ENCODE measurements at regions not wholly inside any gene's neighbourhood (a gene's known extent, or its start where the extent isn't known, plus 50 kb on each side); places are given as distances from the start of the nearest gene placed in this dataset.
"Not testable (repeated sequence)": the region's sequence is repeated elsewhere in the genome, so short reads cannot be mapped to it uniquely, and the experiment has no call there.

DNA sequence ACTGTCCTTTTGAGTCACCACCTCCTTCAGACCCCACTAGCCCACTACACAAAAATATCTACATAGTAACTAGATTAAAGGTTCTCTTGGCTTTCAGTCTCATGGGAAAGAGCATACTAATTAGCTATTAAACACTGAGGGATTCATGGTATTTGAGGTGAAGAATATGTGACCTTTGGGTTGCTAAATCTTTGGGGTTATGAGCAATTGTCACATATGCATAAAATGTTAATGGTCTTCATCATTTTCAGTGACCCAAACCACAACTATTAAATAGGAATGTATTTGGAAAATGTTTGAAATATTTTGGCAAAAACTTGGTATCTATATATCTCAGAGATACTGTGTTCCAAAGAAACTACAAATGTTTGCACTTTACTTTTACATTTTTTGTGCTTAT is 365.1 kb downstream of the MAGEB5 start:
- Histone ChIP-seq H3K36me3 (ENCODE audit: control insufficient read depth in 5 of 5, insufficient read depth in 5 of 5, low read length in 5 of 5) (no peaks in the 10 kb centered on the region), H3K4me1 (ENCODE audit: control insufficient read depth in 5 of 5, insufficient read depth in 5 of 5, low read length in 5 of 5) (peaks cover 0 to 5% (median 0%) of the 10 kb centered on the region in 5 donors), H3K9ac (ENCODE audit: low read length in 5 of 5) (no peak overlapping the region), H3K27me3 (ENCODE audit: control insufficient read depth in 5 of 5, insufficient read depth in 4 of 5, low read length in 5 of 5) (no peaks in the 10 kb centered on the region), H3K27ac (ENCODE audit: low read depth, low read length) (no peak overlapping the region), H3K4me3 (ENCODE audit: low read depth in 1 of 5, low read length in 5 of 5) (no peak overlapping the region), H3K9me3 (ENCODE audit: control insufficient read depth in 5 of 5, low read length in 5 of 5) (no peaks in the 10 kb centered on the region)

DNA sequence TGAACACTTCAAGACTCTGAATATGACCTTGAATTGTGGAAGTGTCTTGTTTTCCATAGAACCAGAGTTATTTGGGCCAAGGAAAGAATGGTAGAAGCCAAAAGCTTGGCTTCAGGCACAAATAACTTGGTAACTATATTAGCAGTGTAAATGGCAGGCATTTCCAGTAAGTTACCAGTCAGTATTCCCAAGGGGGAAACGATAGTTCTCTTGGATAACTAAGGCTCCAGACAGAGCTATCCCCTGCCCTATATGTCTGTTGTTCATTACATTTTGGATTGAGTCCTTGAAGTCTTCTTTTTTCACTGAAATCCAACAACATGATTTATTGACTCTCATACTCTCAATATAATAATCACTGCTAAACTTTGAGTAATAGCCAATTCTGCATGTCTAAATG is 364.1 kb downstream of the MAGEB5 start:
- Histone ChIP-seq H3K9me3 (ENCODE audit: control insufficient read depth in 5 of 5, low read length in 5 of 5) (no peaks in the 10 kb centered on the region), H3K36me3 (ENCODE audit: control insufficient read depth in 5 of 5, insufficient read depth in 5 of 5, low read length in 5 of 5) (no peaks in the 10 kb centered on the region), H3K27me3 (ENCODE audit: control insufficient read depth in 5 of 5, insufficient read depth in 4 of 5, low read length in 5 of 5) (no peaks in the 10 kb centered on the region), H3K4me1 (ENCODE audit: control insufficient read depth in 5 of 5, insufficient read depth in 5 of 5, low read length in 5 of 5) (no peaks in the 10 kb centered on the region), H3K9ac (ENCODE audit: low read length in 5 of 5) (no peak overlapping the region), H3K4me3 (ENCODE audit: low read depth in 1 of 5, low read length in 5 of 5) (no peak overlapping the region), H3K27ac (ENCODE audit: low read depth, low read length) (no peak overlapping the region)

DNA sequence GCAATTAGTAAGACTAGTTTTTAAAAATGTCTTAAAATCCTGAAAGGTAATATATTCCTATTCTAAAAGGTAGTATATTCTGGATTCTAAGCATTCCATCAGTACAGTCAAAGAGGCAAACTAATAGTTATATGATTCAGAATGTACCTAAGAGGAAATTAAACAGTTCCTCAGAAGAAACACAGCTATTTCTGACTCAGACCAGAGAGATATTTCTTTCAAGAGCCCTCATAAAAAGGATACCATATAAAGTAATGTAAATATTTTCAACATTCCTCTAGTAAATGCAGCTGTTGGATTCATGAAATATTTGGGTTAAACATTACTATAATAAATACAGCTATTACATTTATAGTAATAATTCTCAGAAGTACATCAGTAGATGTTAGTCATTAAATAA is 358.3 kb downstream of the MAGEB5 start:
- Histone ChIP-seq H3K9ac (ENCODE audit: low read length in 5 of 5) (no peak overlapping the region), H3K9me3 (ENCODE audit: control insufficient read depth in 5 of 5, low read length in 5 of 5) (no peaks in the 10 kb centered on the region), H3K36me3 (ENCODE audit: control insufficient read depth in 5 of 5, insufficient read depth in 5 of 5, low read length in 5 of 5) (no peaks in the 10 kb centered on the region), H3K27me3 (ENCODE audit: control insufficient read depth in 5 of 5, insufficient read depth in 4 of 5, low read length in 5 of 5) (no peaks in the 10 kb centered on the region), H3K27ac (ENCODE audit: low read depth, low read length) (no peak overlapping the region), H3K4me1 (ENCODE audit: control insufficient read depth in 5 of 5, insufficient read depth in 5 of 5, low read length in 5 of 5) (no peaks in the 10 kb centered on the region), H3K4me3 (ENCODE audit: low read depth in 1 of 5, low read length in 5 of 5) (no peak overlapping the region)

DNA sequence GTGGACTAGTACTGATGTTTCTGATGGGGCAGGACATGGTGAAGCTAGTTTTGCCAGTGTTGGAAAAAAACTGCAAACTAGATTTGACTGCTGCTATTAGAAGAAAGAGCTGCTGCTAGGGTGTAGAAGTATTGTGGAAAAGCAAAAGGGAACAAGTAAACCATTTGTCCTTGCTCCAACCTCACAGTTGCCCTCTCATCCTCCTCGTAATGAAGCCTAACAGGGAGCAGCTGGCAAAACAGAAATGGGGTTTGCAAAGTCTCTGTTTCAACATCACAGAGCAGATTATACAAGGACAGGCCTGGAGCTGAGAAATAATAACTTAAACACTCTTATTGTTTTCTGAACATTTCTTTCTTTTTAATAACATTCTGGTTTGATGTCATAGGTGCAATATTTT is 346.2 kb downstream of the MAGEB5 start:
- Histone ChIP-seq H3K36me3 (ENCODE audit: control insufficient read depth in 5 of 5, insufficient read depth in 5 of 5, low read length in 5 of 5) (no peaks in the 10 kb centered on the region), H3K9ac (ENCODE audit: low read length in 5 of 5) (no peak overlapping the region), H3K9me3 (ENCODE audit: control insufficient read depth in 5 of 5, low read length in 5 of 5) (peaks cover 0 to 4% (median 0%) of the 10 kb centered on the region in 5 donors), H3K4me1 (ENCODE audit: control insufficient read depth in 5 of 5, insufficient read depth in 5 of 5, low read length in 5 of 5) (no peaks in the 10 kb centered on the region), H3K27ac (ENCODE audit: low read depth, low read length) (no peak overlapping the region), H3K27me3 (ENCODE audit: control insufficient read depth in 5 of 5, insufficient read depth in 4 of 5, low read length in 5 of 5) (peaks cover 0 to 3% (median 0%) of the 10 kb centered on the region in 5 donors), H3K4me3 (ENCODE audit: low read depth in 1 of 5, low read length in 5 of 5) (no peak overlapping the region)

DNA sequence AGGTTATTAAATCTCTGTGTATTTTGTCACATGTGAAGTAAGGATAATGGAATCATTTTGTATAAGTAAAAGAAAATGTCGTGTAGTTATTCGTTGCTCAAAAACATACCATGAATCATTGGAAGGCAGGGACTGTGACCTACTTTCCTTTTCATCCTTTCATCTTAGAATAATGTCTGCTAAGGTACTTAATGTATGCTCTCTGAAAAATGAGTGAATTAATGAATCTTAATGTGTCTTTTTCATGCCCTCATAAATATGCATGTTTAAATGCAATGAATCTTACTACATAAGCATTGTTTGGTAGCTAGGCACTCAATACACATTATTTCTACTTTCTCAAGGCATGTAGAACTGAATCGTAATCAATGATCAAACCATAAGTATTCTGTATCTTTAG is 343.9 kb downstream of the MAGEB5 start:
- peaks cover 0 to 5% (median 0%) of the 10 kb centered on the region in 5 donors for H3K9me3 ChIP-seq (ENCODE audit: control insufficient read depth in 5 of 5, low read length in 5 of 5)
- H3K4me1 ChIP-seq (ENCODE audit: control insufficient read depth in 5 of 5, insufficient read depth in 5 of 5, low read length in 5 of 5), result no peaks in the 10 kb centered on the region
- no peaks in the 10 kb centered on the region for H3K36me3 ChIP-seq (ENCODE audit: control insufficient read depth in 5 of 5, insufficient read depth in 5 of 5, low read length in 5 of 5)
- H3K4me3 ChIP-seq (ENCODE audit: low read depth in 1 of 5, low read length in 5 of 5), result no peak overlapping the region
- H3K27ac ChIP-seq (ENCODE audit: low read depth, low read length), result no peak overlapping the region
- H3K27me3 ChIP-seq (ENCODE audit: control insufficient read depth in 5 of 5, insufficient read depth in 4 of 5, low read length in 5 of 5), result peaks cover 0 to 3% (median 0%) of the 10 kb centered on the region in 5 donors
- no peak overlapping the region for H3K9ac ChIP-seq (ENCODE audit: low read length in 5 of 5)

DNA sequence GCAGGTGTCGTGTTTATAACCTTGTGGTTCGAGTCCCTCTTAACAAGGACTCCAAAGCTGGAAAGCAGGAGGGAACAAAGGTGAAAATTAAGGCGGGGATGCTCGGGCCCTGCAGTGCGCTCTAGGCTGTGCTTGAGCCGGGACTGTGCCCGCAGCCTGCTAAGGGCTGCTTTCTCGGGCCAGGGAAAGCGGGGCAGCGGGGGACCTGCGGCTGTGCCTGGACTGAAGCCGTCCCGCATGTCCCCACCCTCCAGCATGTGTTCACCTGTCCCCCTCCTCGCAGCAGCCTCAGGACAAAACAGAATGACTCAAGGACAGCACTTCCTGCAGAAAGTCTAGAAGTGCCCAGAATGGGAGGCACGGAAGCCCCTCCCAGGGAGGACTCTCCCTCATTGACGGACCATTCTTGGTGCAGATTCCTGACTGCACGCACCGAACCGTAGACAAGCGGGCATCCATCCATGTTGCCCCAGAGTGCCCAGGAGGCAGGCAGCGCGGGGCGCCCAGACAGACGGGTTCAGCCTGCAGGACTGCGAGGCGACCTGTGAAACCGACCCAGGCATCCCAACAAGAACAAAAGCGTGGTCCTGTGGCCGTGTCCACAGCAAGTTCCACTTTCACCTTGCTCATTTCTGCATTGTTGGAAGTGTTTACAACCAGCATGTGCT is 342.9 kb downstream of the MAGEB5 start:
- Histone ChIP-seq H3K9ac (ENCODE audit: low read length in 5 of 5) (no peak overlapping the region), H3K4me1 (ENCODE audit: control insufficient read depth in 5 of 5, insufficient read depth in 5 of 5, low read length in 5 of 5) (no peaks in the 10 kb centered on the region), H3K4me3 (ENCODE audit: low read depth in 1 of 5, low read length in 5 of 5) (no peak overlapping the region), H3K36me3 (ENCODE audit: control insufficient read depth in 5 of 5, insufficient read depth in 5 of 5, low read length in 5 of 5) (no peaks in the 10 kb centered on the region), H3K27me3 (ENCODE audit: control insufficient read depth in 5 of 5, insufficient read depth in 4 of 5, low read length in 5 of 5) (peaks cover 0 to 3% (median 0%) of the 10 kb centered on the region in 5 donors), H3K27ac (ENCODE audit: low read depth, low read length) (no peak overlapping the region), H3K9me3 (ENCODE audit: control insufficient read depth in 5 of 5, low read length in 5 of 5) (peaks cover 0 to 4% (median 0%) of the 10 kb centered on the region in 5 donors)

DNA sequence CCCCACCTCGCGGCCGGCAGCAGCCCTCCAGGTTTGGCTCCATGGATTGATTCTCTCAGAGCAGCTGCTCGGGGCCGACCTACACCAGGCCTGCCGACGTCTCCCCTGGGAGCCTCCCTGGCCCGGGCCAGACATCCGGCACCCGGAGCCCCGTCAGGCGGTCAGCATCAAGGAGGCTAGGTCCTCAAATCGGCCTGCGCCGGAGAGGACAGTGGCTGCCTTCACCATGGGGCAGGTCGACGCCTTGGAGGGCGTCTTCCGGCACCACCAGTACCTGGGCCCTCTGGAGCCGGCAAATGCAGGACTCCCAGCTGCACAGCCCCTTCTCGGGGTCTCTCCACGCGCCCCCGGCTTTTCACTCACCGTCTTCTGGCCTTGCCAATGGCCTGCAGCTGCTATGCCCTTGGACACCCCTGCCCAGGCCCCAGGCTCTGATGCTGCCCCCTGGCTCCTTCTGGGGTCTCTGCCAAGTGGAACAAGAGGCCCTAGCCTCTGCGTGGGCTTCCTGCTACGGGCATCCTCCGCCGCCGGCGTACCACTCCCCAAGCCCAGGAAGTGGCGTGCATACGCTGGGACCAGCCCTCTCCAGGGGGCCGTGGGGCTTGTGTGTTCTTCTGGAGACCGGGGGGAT is 341.8 kb downstream of the MAGEB5 start:
- no peaks in the 10 kb centered on the region for H3K36me3 ChIP-seq (ENCODE audit: control insufficient read depth in 5 of 5, insufficient read depth in 5 of 5, low read length in 5 of 5)
- no peak overlapping the region for H3K27ac ChIP-seq (ENCODE audit: low read depth, low read length)
- no peaks in the 10 kb centered on the region for H3K4me1 ChIP-seq (ENCODE audit: control insufficient read depth in 5 of 5, insufficient read depth in 5 of 5, low read length in 5 of 5)
- H3K4me3 ChIP-seq (ENCODE audit: low read depth in 1 of 5, low read length in 5 of 5), result no peak overlapping the region
- peaks cover 0 to 6% (median 0%) of the 10 kb centered on the region in 5 donors for H3K9me3 ChIP-seq (ENCODE audit: control insufficient read depth in 5 of 5, low read length in 5 of 5)
- H3K9ac ChIP-seq (ENCODE audit: low read length in 5 of 5), result no peak overlapping the region
- H3K27me3 ChIP-seq (ENCODE audit: control insufficient read depth in 5 of 5, insufficient read depth in 4 of 5, low read length in 5 of 5), result peaks cover 0 to 3% (median 0%) of the 10 kb centered on the region in 5 donors

DNA sequence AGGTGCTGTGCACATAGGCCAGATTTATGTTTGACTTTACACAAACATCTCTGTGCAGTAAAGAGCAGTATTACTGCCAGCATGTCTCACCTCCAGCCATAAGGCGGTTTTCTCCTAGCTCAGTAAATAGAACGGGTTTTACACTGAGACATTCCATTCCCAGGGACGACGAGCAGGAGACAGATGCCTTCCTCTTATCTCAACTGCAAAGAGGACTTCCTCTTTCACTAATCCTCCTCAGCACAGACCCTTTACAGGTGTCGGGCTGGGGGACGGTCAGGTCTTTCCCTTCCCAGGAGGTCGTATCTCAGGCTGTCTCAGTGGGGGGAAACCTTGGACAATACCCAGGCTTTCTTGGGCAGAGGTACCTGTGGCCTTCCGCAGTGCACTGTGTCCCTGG is 309.8 kb downstream of the MAGEB5 start:
- H3K27me3 ChIP-seq (ENCODE audit: control insufficient read depth in 5 of 5, insufficient read depth in 4 of 5, low read length in 5 of 5); H3K27ac ChIP-seq (ENCODE audit: low read depth, low read length); H3K4me1 ChIP-seq (ENCODE audit: control insufficient read depth in 5 of 5, insufficient read depth in 5 of 5, low read length in 5 of 5); H3K9ac ChIP-seq (ENCODE audit: low read length in 5 of 5); H3K36me3 ChIP-seq (ENCODE audit: control insufficient read depth in 5 of 5, insufficient read depth in 5 of 5, low read length in 5 of 5); H3K4me3 ChIP-seq (ENCODE audit: low read depth in 1 of 5, low read length in 5 of 5); H3K9me3 ChIP-seq (ENCODE audit: control insufficient read depth in 5 of 5, low read length in 5 of 5): not testable (repeated sequence)

DNA sequence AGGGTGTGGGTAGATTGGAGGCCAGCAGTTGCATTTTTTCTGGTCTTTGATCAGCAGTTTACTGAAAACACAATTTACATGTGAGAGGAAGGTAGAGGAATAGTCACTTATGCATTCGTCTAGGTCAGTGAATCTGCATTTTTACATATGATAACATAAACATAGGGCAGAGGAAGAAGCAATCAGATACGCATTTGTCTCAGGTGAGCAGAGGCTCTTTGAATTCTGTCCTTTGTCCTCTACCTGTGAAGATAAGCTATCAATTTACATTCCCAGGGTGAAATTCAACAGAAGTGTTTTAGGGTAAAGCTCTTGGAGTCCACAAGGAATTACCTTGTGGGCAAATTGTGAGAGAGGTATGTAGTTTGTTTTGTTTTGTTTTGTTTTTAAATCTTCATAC is 306.5 kb downstream of the MAGEB5 start:
- Histone ChIP-seq H3K27ac (ENCODE audit: low read depth, low read length) (no peak overlapping the region), H3K4me3 (ENCODE audit: low read depth in 1 of 5, low read length in 5 of 5) (no peak overlapping the region), H3K36me3 (ENCODE audit: control insufficient read depth in 5 of 5, insufficient read depth in 5 of 5, low read length in 5 of 5) (no peaks in the 10 kb centered on the region), H3K9ac (ENCODE audit: low read length in 5 of 5) (no peak overlapping the region), H3K27me3 (ENCODE audit: control insufficient read depth in 5 of 5, insufficient read depth in 4 of 5, low read length in 5 of 5) (no peaks in the 10 kb centered on the region), H3K9me3 (ENCODE audit: control insufficient read depth in 5 of 5, low read length in 5 of 5) (peaks cover 0 to 3% (median 0%) of the 10 kb centered on the region in 5 donors), H3K4me1 (ENCODE audit: control insufficient read depth in 5 of 5, insufficient read depth in 5 of 5, low read length in 5 of 5) (no peaks in the 10 kb centered on the region)

DNA sequence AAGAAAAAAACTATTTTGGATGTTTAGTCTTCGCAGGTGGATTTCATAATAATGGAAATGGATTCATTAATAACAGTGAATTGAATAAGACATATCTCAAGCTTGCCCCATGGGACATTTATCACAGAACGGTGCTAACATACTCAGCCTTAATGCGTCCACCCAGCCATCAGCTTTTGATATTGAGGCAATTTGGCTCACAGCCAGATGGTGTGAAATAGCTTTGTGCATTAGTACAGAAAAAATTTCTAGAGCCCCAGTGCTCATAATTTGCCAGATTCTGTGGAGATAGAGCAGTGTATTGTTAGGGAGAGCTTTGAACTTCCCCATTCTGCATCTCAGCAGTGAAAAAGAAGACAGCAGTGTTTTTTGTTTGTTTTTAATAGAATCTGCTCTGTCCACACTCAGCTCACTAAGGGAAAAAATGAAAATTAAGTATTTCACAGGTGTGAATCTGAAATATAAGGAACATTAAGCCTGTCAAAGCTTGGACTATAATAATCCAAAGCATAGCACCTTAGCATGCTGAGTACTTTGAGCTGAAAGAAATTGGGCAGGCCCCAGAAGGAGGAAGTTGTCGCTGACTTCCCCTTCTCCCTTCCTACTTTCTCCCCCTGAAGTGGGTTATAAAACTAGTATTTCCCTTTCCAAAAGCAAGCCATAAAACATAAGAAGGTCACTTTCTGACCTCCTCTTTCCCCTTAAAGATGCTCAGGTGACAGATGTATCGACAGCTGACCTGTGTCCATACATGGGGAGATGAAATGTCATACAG is 295.8 kb downstream of the MAGEB5 start:
- no peak overlapping the region for H3K27ac ChIP-seq (ENCODE audit: low read depth, low read length)
- peaks cover 0 to 4% (median 0%) of the 10 kb centered on the region in 5 donors for H3K27me3 ChIP-seq (ENCODE audit: control insufficient read depth in 5 of 5, insufficient read depth in 4 of 5, low read length in 5 of 5)
- no peaks in the 10 kb centered on the region for H3K36me3 ChIP-seq (ENCODE audit: control insufficient read depth in 5 of 5, insufficient read depth in 5 of 5, low read length in 5 of 5)
- no peak overlapping the region for H3K9ac ChIP-seq (ENCODE audit: low read length in 5 of 5)
- no peaks in the 10 kb centered on the region for H3K4me1 ChIP-seq (ENCODE audit: control insufficient read depth in 5 of 5, insufficient read depth in 5 of 5, low read length in 5 of 5)
- no peak overlapping the region for H3K4me3 ChIP-seq (ENCODE audit: low read depth in 1 of 5, low read length in 5 of 5)
- H3K9me3 ChIP-seq (ENCODE audit: control insufficient read depth in 5 of 5, low read length in 5 of 5), result no peaks in the 10 kb centered on the region
